ENCODE measurements at regions not wholly inside any gene's neighbourhood (a gene's known extent, or its start where the extent isn't known, plus 50 kb on each side); places are given as distances from the start of the nearest gene placed in this dataset.
"Not testable (repeated sequence)": the region's sequence is repeated elsewhere in the genome, so short reads cannot be mapped to it uniquely, and the experiment has no call there.

GRCh38 chr10:8768341-8768740, 713.9 kb downstream of the GATA3 start:
- no peak for DNase-seq (ENCODE audit: low read depth in 2 of 2)

GRCh38 chr10:8768852-8769251, 714.4 kb downstream of the GATA3 start:
- DNase-seq (ENCODE audit: low read depth in 2 of 2) = no peak

- DNase-seq (ENCODE audit: low read depth in 2 of 2) = no peak
These were observed 722.6 kb downstream of the GATA3 start for GRCh38 chr10:8776926-8777622.

GRCh38 chr10:8778713-8779112, 724.2 kb downstream of the GATA3 start:
- DNase-seq (ENCODE audit: low read depth in 2 of 2) = peak in 1 of 2 donors; percentile 4

- no peak for DNase-seq (ENCODE audit: low read depth in 2 of 2)
These were observed 733.2 kb downstream of the GATA3 start for GRCh38 chr10:8787649-8788048.

- DNase-seq (ENCODE audit: low read depth in 2 of 2) = no peak
These were observed 735.9 kb downstream of the GATA3 start for GRCh38 chr10:8790390-8790789.

GRCh38 chr10:8794860-8795259, 740.4 kb downstream of the GATA3 start:
- peak in 1 of 2 donors; percentile 5 for DNase-seq (ENCODE audit: low read depth in 2 of 2)

- no peak for DNase-seq (ENCODE audit: low read depth in 2 of 2)
These were observed 745.9 kb downstream of the GATA3 start for GRCh38 chr10:8800426-8800825.

GRCh38 chr10:8803992-8804391, 749.5 kb downstream of the GATA3 start:
- DNase-seq (ENCODE audit: low read depth in 2 of 2) = no peak

GRCh38 chr10:8810677-8811076, 756.2 kb downstream of the GATA3 start:
- DNase-seq (ENCODE audit: low read depth in 2 of 2) = no peak

- no peak for DNase-seq (ENCODE audit: low read depth in 2 of 2)
These were observed 756.7 kb downstream of the GATA3 start for GRCh38 chr10:8811201-8811600.

- no peak for DNase-seq (ENCODE audit: low read depth in 2 of 2)
These were observed 761.5 kb downstream of the GATA3 start for GRCh38 chr10:8815969-8816368.

GRCh38 chr10:8817299-8817698, 762.8 kb downstream of the GATA3 start:
- no peak for DNase-seq (ENCODE audit: low read depth in 2 of 2)

GRCh38 chr10:8825611-8826010, 771.1 kb downstream of the GATA3 start:
- no peak for DNase-seq (ENCODE audit: low read depth in 2 of 2)

GRCh38 chr10:8829592-8829991, 775.1 kb downstream of the GATA3 start:
- no peak for DNase-seq (ENCODE audit: low read depth in 2 of 2)

- DNase-seq (ENCODE audit: low read depth in 2 of 2) = no peak
These were observed 775.6 kb downstream of the GATA3 start for GRCh38 chr10:8830048-8830447.

GRCh38 chr10:8830876-8831275, 776.4 kb downstream of the GATA3 start:
- no peak for DNase-seq (ENCODE audit: low read depth in 2 of 2)

GRCh38 chr10:8835453-8836167, 781.1 kb downstream of the GATA3 start:
- no peak for DNase-seq (ENCODE audit: low read depth in 2 of 2)

- DNase-seq (ENCODE audit: low read depth in 2 of 2) = no peak
These were observed 785.9 kb downstream of the GATA3 start for GRCh38 chr10:8840356-8840755.

GRCh38 chr10:8844141-8844540, 789.7 kb downstream of the GATA3 start:
- DNase-seq (ENCODE audit: low read depth in 2 of 2) = no peak

- no peak for DNase-seq (ENCODE audit: low read depth in 2 of 2)
These were observed 798.1 kb downstream of the GATA3 start for GRCh38 chr10:8852546-8852945.

GRCh38 chr10:8853048-8853447, 798.6 kb downstream of the GATA3 start:
- DNase-seq (ENCODE audit: low read depth in 2 of 2) = no peak

- not testable (repeated sequence) for DNase-seq (ENCODE audit: low read depth in 2 of 2)
These were observed 814.4 kb downstream of the GATA3 start for GRCh38 chr10:8868924-8869323.
